ENCODE measurements at regions not wholly inside any gene's neighbourhood (a gene's known extent, or its start where the extent isn't known, plus 50 kb on each side); places are given as distances from the start of the nearest gene placed in this dataset.

- no peak for ATAC-seq
- Histone ChIP-seq H3K9me2 (ENCODE audit: insufficient read depth) (no peaks in the 10 kb centered on the region), H3F3A (replicated peaks; ENCODE audit: low read depth) (no peaks in the 10 kb centered on the region), H2AFZ (no peak overlapping the region), H3K4me1 (ENCODE audit: insufficient read depth) (no peaks in the 10 kb centered on the region), H3K4me2 (no peak overlapping the region), H4K20me1 (replicated peaks; ENCODE audit: insufficient read depth) (no peaks in the 10 kb centered on the region), H3K4me3 (no peak overlapping the region), H3K27ac (ENCODE audit: low read depth) (no peak overlapping the region), H3K27me3 (ENCODE audit: insufficient read depth) (no peaks in the 10 kb centered on the region), H3K36me3 (ENCODE audit: insufficient read depth) (no peaks in the 10 kb centered on the region), H3K79me2 (replicated peaks; ENCODE audit: insufficient read depth) (no peaks in the 10 kb centered on the region)
- H3K27me3 Mint-ChIP-seq (ENCODE audit: insufficient read depth, low read depth, poor library complexity): no peaks in the 10 kb centered on the region
- H3K4me1 Mint-ChIP-seq: peaks cover 4% of the 10 kb centered on the region; the same call in 2 of the 3 replicates
- no peaks in the 10 kb centered on the region for H3K9me3 Mint-ChIP-seq
- H3K4me3 Mint-ChIP-seq: no peak overlapping the region
- H3K36me3 Mint-ChIP-seq (ENCODE audit: low read depth): no peaks in the 10 kb centered on the region
- no peak for DNase-seq (ENCODE audit: low spot score)
- TF ChIP-seq JUNB (IDR thresholded peaks at IDR 0.05; ENCODE audit: unreplicated experiment): no peak
- no peak for TF ChIP-seq CREB1 (CRISPR knock-in tag; IDR thresholded peaks at IDR 0.05; ENCODE audit: low read depth)
- no peak for TF ChIP-seq ZNF114 (CRISPR knock-in tag; IDR thresholded peaks at IDR 0.05)
- TF ChIP-seq ZNF462 (CRISPR knock-in tag; IDR thresholded peaks at IDR 0.05): no peak
- TF ChIP-seq NANOG (IDR thresholded peaks at IDR 0.05; ENCODE audit: borderline replicate concordance): no peak
- TF ChIP-seq EZH2phosphoT487 (IDR thresholded peaks at IDR 0.05; ENCODE audit: unreplicated experiment): no peak
- no peak overlapping the region for H3K27ac Mint-ChIP-seq
These were observed 49.8 kb downstream of the PLCE1 start for GRCh38 chr10:94043431-94043990.

- H3K36me3 Mint-ChIP-seq (ENCODE audit: low read depth): no peaks in the 10 kb centered on the region
- H3K27ac ChIP-seq (ENCODE audit: low read depth): no peak overlapping the region
- H3K9me2 ChIP-seq (ENCODE audit: insufficient read depth): no peaks in the 10 kb centered on the region
- H3K27me3 ChIP-seq (ENCODE audit: insufficient read depth): no peaks in the 10 kb centered on the region
- no peaks in the 10 kb centered on the region for H3F3A ChIP-seq (replicated peaks; ENCODE audit: low read depth)
- no peaks in the 10 kb centered on the region for H3K79me2 ChIP-seq (replicated peaks; ENCODE audit: insufficient read depth)
- H3K9me3 Mint-ChIP-seq: no peaks in the 10 kb centered on the region
- DNase-seq (ENCODE audit: low spot score) (peak; percentile 26), ATAC-seq (peak; percentile 86)
- no peaks in the 10 kb centered on the region for H3K27me3 Mint-ChIP-seq (ENCODE audit: insufficient read depth, low read depth, poor library complexity)
- no peaks in the 10 kb centered on the region for H3K4me1 ChIP-seq (ENCODE audit: insufficient read depth)
- H3K4me1 Mint-ChIP-seq: peaks cover 4% of the 10 kb centered on the region; the same call in 2 of the 3 replicates
- H3K4me3 Mint-ChIP-seq: no peak overlapping the region
- no peaks in the 10 kb centered on the region for H3K36me3 ChIP-seq (ENCODE audit: insufficient read depth)
- no peak overlapping the region for H3K4me2 ChIP-seq
- no peak overlapping the region for H3K27ac Mint-ChIP-seq
- no peaks in the 10 kb centered on the region for H4K20me1 ChIP-seq (replicated peaks; ENCODE audit: insufficient read depth)
- no peak overlapping the region; the same call in 1 of the 2 replicates for H2AFZ ChIP-seq
- no peak overlapping the region for H3K4me3 ChIP-seq
- no peak for TF ChIP-seq REST (IDR thresholded peaks at IDR 0.05; ENCODE audit: unreplicated experiment)
These were observed 52.4 kb downstream of the PLCE1 start for GRCh38 chr10:94046098-94046497.

Data from GM23338 (cell line).